Mononuclear cell (primary cell): ENCODE measurements at regions not wholly inside any gene's neighbourhood (a gene's known extent, or its start where the extent isn't known, plus 50 kb on each side); places are given as distances from the start of the nearest gene placed in this dataset.

Source experiments
- H3K27me3 ChIP-seq: 2 replicates; pipeline ENCODE4 v1.6.0; 2011; ENCODE audit warnings: low read length, control low read depth; ENCODE audit not compliant: insufficient read depth
- H3K4me1 ChIP-seq: 2 replicates; pipeline ENCODE4 v1.5.1; 2011; ENCODE audit warnings: mild to moderate bottlenecking, low read length, control low read depth; ENCODE audit not compliant: insufficient read depth
- H3K4me3 ChIP-seq: 2 replicates; pipeline ENCODE4 v1.5.1; 2011; ENCODE audit warnings: mild to moderate bottlenecking, low read length, moderate library complexity
- H3K9me3 ChIP-seq: 2 replicates; pipeline ENCODE4 v1.5.1; 2011; ENCODE audit warnings: low read depth, mild to moderate bottlenecking, control low read depth, low read length

- Histone ChIP-seq H3K27me3 (no peaks in the 10 kb centered on the region), H3K9me3 (no peaks in the 10 kb centered on the region), H3K4me1 (no peaks in the 10 kb centered on the region), H3K4me3 (no peak overlapping the region)
Measured at GRCh38 chr11:116698080-116698479, 74.7 kb downstream of the BUD13 start.

GRCh38 chr11:116697639-116698038 lies 75.1 kb downstream of the BUD13 start:
- H3K9me3 ChIP-seq = no peaks in the 10 kb centered on the region
- H3K4me3 ChIP-seq = no peak overlapping the region
- no peaks in the 10 kb centered on the region for H3K27me3 ChIP-seq
- H3K4me1 ChIP-seq = no peaks in the 10 kb centered on the region

GRCh38 chr11:116697011-116697410 lies 75.8 kb downstream of the BUD13 start:
- Histone ChIP-seq H3K9me3 (no peaks in the 10 kb centered on the region), H3K4me1 (no peaks in the 10 kb centered on the region), H3K4me3 (no peak overlapping the region), H3K27me3 (no peaks in the 10 kb centered on the region)

- H3K4me1 ChIP-seq = no peaks in the 10 kb centered on the region
- no peaks in the 10 kb centered on the region for H3K27me3 ChIP-seq
- no peak overlapping the region for H3K4me3 ChIP-seq
- H3K9me3 ChIP-seq = no peaks in the 10 kb centered on the region
Measured at GRCh38 chr11:116696381-116696941, 76.3 kb downstream of the BUD13 start.

- no peak overlapping the region for H3K4me3 ChIP-seq
- no peaks in the 10 kb centered on the region for H3K4me1 ChIP-seq
- no peaks in the 10 kb centered on the region for H3K9me3 ChIP-seq
- no peaks in the 10 kb centered on the region for H3K27me3 ChIP-seq
Measured at GRCh38 chr11:116695657-116696254, 77.0 kb downstream of the BUD13 start.

- H3K4me3 ChIP-seq = no peak overlapping the region
- H3K4me1 ChIP-seq = no peaks in the 10 kb centered on the region
- H3K27me3 ChIP-seq = no peaks in the 10 kb centered on the region
- H3K9me3 ChIP-seq = no peaks in the 10 kb centered on the region
Measured at GRCh38 chr11:116694815-116695590, 77.8 kb downstream of the BUD13 start.

- no peaks in the 10 kb centered on the region for H3K27me3 ChIP-seq
- no peaks in the 10 kb centered on the region for H3K9me3 ChIP-seq
- H3K4me3 ChIP-seq = no peak overlapping the region
- no peaks in the 10 kb centered on the region for H3K4me1 ChIP-seq
Measured at GRCh38 chr11:116694349-116694725, 78.5 kb downstream of the BUD13 start.

- Histone ChIP-seq H3K9me3 (no peaks in the 10 kb centered on the region), H3K4me3 (no peak overlapping the region), H3K27me3 (no peaks in the 10 kb centered on the region), H3K4me1 (no peaks in the 10 kb centered on the region)
Measured at GRCh38 chr11:116693593-116694348, 79.0 kb downstream of the BUD13 start.

- H3K4me3 ChIP-seq = no peak overlapping the region
Measured at GRCh38 chr11:116693102-116693570, 79.7 kb downstream of the BUD13 start.

GRCh38 chr11:116692318-116693101 lies 80.3 kb downstream of the BUD13 start:
- Histone ChIP-seq H3K4me3 (no peak overlapping the region), H3K4me1 (no peaks in the 10 kb centered on the region), H3K27me3 (no peaks in the 10 kb centered on the region), H3K9me3 (no peaks in the 10 kb centered on the region)

More at GRCh38 chr11:116693102-116693570, 79.7 kb downstream of the BUD13 start:
- Histone ChIP-seq H3K9me3 (no peaks in the 10 kb centered on the region), H3K4me1 (no peaks in the 10 kb centered on the region), H3K27me3 (no peaks in the 10 kb centered on the region)

GRCh38 chr11:116691771-116692177 lies 81.0 kb downstream of the BUD13 start:
- Histone ChIP-seq H3K4me3 (no peak overlapping the region), H3K4me1 (no peaks in the 10 kb centered on the region), H3K27me3 (no peaks in the 10 kb centered on the region), H3K9me3 (no peaks in the 10 kb centered on the region)

GRCh38 chr11:116690611-116691010 lies 82.2 kb downstream of the BUD13 start:
- no peaks in the 10 kb centered on the region for H3K9me3 ChIP-seq
- H3K4me1 ChIP-seq = no peaks in the 10 kb centered on the region
- no peaks in the 10 kb centered on the region for H3K27me3 ChIP-seq
- H3K4me3 ChIP-seq = no peak overlapping the region

GRCh38 chr11:116689413-116690127 lies 83.2 kb downstream of the BUD13 start:
- H3K9me3 ChIP-seq = no peaks in the 10 kb centered on the region
- H3K27me3 ChIP-seq = no peaks in the 10 kb centered on the region
- H3K4me3 ChIP-seq = no peak overlapping the region
- H3K4me1 ChIP-seq = no peaks in the 10 kb centered on the region

- H3K4me1 ChIP-seq = no peaks in the 10 kb centered on the region
- H3K9me3 ChIP-seq = no peaks in the 10 kb centered on the region
- H3K4me3 ChIP-seq = no peak overlapping the region
- no peaks in the 10 kb centered on the region for H3K27me3 ChIP-seq
Measured at GRCh38 chr11:116688202-116688540, 84.6 kb downstream of the BUD13 start.
